NOMO-1 treated with dmso at 0.1 percent for 144 hours (cell line): ENCODE measurements at regions not wholly inside any gene's neighbourhood (a gene's known extent, or its start where the extent isn't known, plus 50 kb on each side); places are given as distances from the start of the nearest gene placed in this dataset.

Source experiments
- DNase-seq: peaks from one replicate; lab custom pipeline; 2025; ENCODE audit not compliant: unreplicated experiment; lab: John Stamatoyannopoulos, UW

- DNase-seq, result no peak
Observed at GRCh38 chr3:99542767-99543518, 95.5 kb upstream of the COL8A1 start.

- no peak for DNase-seq
Observed at GRCh38 chr3:99541181-99541580, 97.2 kb upstream of the COL8A1 start.

GRCh38 chr3:99537416-99537815 is 101.0 kb upstream of the COL8A1 start:
- DNase-seq, result no peak

GRCh38 chr3:99536555-99537314 is 101.7 kb upstream of the COL8A1 start:
- DNase-seq, result no peak

- no peak for DNase-seq
Observed at GRCh38 chr3:99534951-99535704, 103.3 kb upstream of the COL8A1 start.

GRCh38 chr3:99532246-99532645 is 106.1 kb upstream of the COL8A1 start:
- peak; percentile 14 for DNase-seq

GRCh38 chr3:99529265-99529664 is 109.1 kb upstream of the COL8A1 start:
- DNase-seq, result no peak

GRCh38 chr3:99526921-99527320 is 111.5 kb upstream of the COL8A1 start:
- no peak for DNase-seq

GRCh38 chr3:99524559-99524958 is 113.8 kb upstream of the COL8A1 start:
- no peak for DNase-seq

- no peak for DNase-seq
Observed at GRCh38 chr3:99523431-99524127, 114.8 kb upstream of the COL8A1 start.

GRCh38 chr3:99522147-99522546 is 116.2 kb upstream of the COL8A1 start:
- no peak for DNase-seq

- no peak for DNase-seq
Observed at GRCh38 chr3:99521551-99521950, 116.8 kb upstream of the COL8A1 start.

- no peak for DNase-seq
Observed at GRCh38 chr3:99520513-99520912, 117.9 kb upstream of the COL8A1 start.

GRCh38 chr3:99516936-99517335 is 121.5 kb upstream of the COL8A1 start:
- no peak for DNase-seq

- no peak for DNase-seq
Observed at GRCh38 chr3:99515891-99516290, 122.5 kb upstream of the COL8A1 start.

- DNase-seq, result no peak
Observed at GRCh38 chr3:99509224-99509623, 129.2 kb upstream of the COL8A1 start.

GRCh38 chr3:99508191-99508590 is 130.2 kb upstream of the COL8A1 start:
- DNase-seq, result no peak

- peak; percentile 94 for DNase-seq
Observed at GRCh38 chr3:99505646-99506269, 132.6 kb upstream of the COL8A1 start.

- DNase-seq, result no peak
Observed at GRCh38 chr3:99505200-99505599, 133.2 kb upstream of the COL8A1 start.

- no peak for DNase-seq
Observed at GRCh38 chr3:99504258-99504657, 134.1 kb upstream of the COL8A1 start.

- no peak for DNase-seq
Observed at GRCh38 chr3:99503350-99503749, 135.0 kb upstream of the COL8A1 start.
